ENCODE measurements at regions not wholly inside any gene's neighbourhood (a gene's known extent, or its start where the extent isn't known, plus 50 kb on each side); places are given as distances from the start of the nearest gene placed in this dataset.

DNA sequence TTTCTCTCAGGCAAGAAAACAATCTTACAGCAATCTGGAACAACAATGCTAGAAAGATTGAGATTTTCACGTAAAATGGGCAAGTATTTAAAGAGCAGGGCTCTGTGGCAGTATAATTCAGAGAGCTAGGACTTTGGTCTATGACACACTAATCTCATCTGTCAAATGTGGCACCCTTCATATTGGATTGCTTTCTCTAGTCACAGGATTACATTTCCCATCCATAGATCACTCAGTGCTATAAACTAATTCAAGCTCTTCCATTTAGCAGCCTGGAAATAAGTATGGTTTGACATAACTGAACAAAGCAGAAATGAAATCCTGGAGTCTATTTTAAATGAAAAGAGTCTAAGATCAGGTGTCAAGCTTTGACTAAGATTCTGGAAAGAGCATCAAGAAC is 263.1 kb upstream of the TMPRSS15 start:
- Histone ChIP-seq H3K9me1 (replicated peaks; ENCODE audit: control insufficient read depth, extremely low read depth, insufficient read depth, low read length) (no peaks in the 10 kb centered on the region), H3K36me3 (ENCODE audit: control insufficient read depth in 2 of 2, extremely low read depth in 1 of 2, insufficient read depth in 2 of 2, low read length in 2 of 2) (no peaks in the 10 kb centered on the region), H2AFZ (ENCODE audit: low read depth, low read length) (no peak overlapping the region), H3K4me2 (ENCODE audit: insufficient read depth, low read length) (no peak overlapping the region), H3K4me3 (replicated peaks in 1 of 3; ENCODE audit: insufficient read depth in 1 of 3, low read depth in 1 of 3, low read length in 3 of 3) (no peak overlapping the region), H3K9me3 (replicated peaks; ENCODE audit: control insufficient read depth, insufficient read depth, low read length) (no peaks in the 10 kb centered on the region), H3K9ac (replicated peaks; ENCODE audit: extremely low read depth, insufficient read depth, low read length) (no peak overlapping the region), H3K79me2 (ENCODE audit: control insufficient read depth, insufficient read depth, low read length) (no peaks in the 10 kb centered on the region), H4K20me1 (replicated peaks; ENCODE audit: control insufficient read depth, extremely low read depth, insufficient read depth, low read length) (no peaks in the 10 kb centered on the region), H3K27ac (ENCODE audit: insufficient read depth, low read depth, low read length) (no peak overlapping the region), H3K4me1 (ENCODE audit: control insufficient read depth, extremely low read depth, insufficient read depth, low read length) (no peaks in the 10 kb centered on the region), H3K27me3 (ENCODE audit: control insufficient read depth in 2 of 2, insufficient read depth in 2 of 2, low read length in 2 of 2) (no peaks in the 10 kb centered on the region)
- POLR2A ChIA-PET: no interaction called here
- intact Hi-C loops (cut with micrococcal nuclease): no loop called here
- BruUV-seq (replicated peaks): no TSS peak
- dilution Hi-C loops (cut with MboI; ENCODE audit: extremely low pct_ligation_motif_present, low sequenced_read_pairs): no loop called here
- DNase-seq (ENCODE audit: low read depth, low spot score): no peak
- FAIRE-seq: no peak
- CTCF ChIA-PET: no interaction called here
- no peak for TF ChIP-seq POLR2A (IDR thresholded peaks at IDR 0.05; ENCODE audit: low read depth, low read length)
- no peak for TF ChIP-seq EZH2 (IDR thresholded peaks at IDR 0.05; ENCODE audit: borderline replicate concordance, low read depth, low read length, severe bottlenecking)
- TF ChIP-seq GATA2 (IDR thresholded peaks at IDR 0.05; ENCODE audit: insufficient read depth, insufficient read length, low read depth, low read length): no peak

DNA sequence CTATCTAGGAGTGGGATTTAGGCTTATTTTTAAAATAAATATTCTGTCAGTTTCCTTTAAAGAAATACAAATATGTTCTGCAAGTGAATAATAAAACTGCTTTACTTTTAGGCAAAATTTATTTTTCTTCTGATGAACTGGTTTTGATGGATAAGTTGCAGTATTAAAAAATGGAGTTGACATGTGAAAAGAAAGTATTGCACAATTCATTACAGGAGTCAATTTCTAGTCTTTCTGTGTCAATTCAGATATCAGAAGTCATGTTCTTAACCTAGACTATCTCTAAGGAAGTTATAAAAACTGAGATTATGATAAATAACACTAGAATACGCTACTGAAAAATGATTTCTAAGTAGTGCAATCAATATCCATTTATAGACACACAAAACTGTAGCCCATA is 270.2 kb upstream of the TMPRSS15 start:
- no peak for FAIRE-seq
- no peaks in the 10 kb centered on the region for H3K36me3 ChIP-seq (ENCODE audit: control insufficient read depth in 2 of 2, extremely low read depth in 1 of 2, insufficient read depth in 2 of 2, low read length in 2 of 2)
- H3K4me1 ChIP-seq (ENCODE audit: control insufficient read depth, extremely low read depth, insufficient read depth, low read length): no peaks in the 10 kb centered on the region
- POLR2A ChIA-PET: no interaction called here
- H3K27ac ChIP-seq (ENCODE audit: insufficient read depth, low read depth, low read length): no peak overlapping the region
- no peaks in the 10 kb centered on the region for H3K9me3 ChIP-seq (replicated peaks; ENCODE audit: control insufficient read depth, insufficient read depth, low read length)
- no peak overlapping the region for H3K9ac ChIP-seq (replicated peaks; ENCODE audit: extremely low read depth, insufficient read depth, low read length)
- CTCF ChIA-PET: no interaction called here
- no peak for TF ChIP-seq POLR2A (IDR thresholded peaks at IDR 0.05; ENCODE audit: low read depth, low read length)
- TF ChIP-seq, protein P1, sequence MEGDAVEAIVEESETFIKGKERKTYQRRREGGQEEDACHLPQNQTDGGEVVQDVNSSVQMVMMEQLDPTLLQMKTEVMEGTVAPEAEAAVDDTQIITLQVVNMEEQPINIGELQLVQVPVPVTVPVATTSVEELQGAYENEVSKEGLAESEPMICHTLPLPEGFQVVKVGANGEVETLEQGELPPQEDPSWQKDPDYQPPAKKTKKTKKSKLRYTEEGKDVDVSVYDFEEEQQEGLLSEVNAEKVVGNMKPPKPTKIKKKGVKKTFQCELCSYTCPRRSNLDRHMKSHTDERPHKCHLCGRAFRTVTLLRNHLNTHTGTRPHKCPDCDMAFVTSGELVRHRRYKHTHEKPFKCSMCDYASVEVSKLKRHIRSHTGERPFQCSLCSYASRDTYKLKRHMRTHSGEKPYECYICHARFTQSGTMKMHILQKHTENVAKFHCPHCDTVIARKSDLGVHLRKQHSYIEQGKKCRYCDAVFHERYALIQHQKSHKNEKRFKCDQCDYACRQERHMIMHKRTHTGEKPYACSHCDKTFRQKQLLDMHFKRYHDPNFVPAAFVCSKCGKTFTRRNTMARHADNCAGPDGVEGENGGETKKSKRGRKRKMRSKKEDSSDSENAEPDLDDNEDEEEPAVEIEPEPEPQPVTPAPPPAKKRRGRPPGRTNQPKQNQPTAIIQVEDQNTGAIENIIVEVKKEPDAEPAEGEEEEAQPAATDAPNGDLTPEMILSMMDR (IDR thresholded peaks at IDR 0.05; ENCODE audit: extremely low read depth in 1 of 2, insufficient read depth in 1 of 2, low read depth in 1 of 2, low read length in 2 of 2): no peak
- TF ChIP-seq POLR2AphosphoS5 (IDR thresholded peaks at IDR 0.05; ENCODE audit: insufficient read depth, low read depth, low read length): no peak
- TF ChIP-seq, protein P2, sequence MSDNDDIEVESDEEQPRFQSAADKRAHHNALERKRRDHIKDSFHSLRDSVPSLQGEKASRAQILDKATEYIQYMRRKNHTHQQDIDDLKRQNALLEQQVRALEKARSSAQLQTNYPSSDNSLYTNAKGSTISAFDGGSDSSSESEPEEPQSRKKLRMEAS (IDR thresholded peaks at IDR 0.05; ENCODE audit: insufficient read depth, insufficient read length): no peak
- TF ChIP-seq MYC (IDR thresholded peaks at IDR 0.05; ENCODE audit: low read depth, low read length): no peak
- TF ChIP-seq EZH2 (IDR thresholded peaks at IDR 0.05; ENCODE audit: borderline replicate concordance, low read depth, low read length, severe bottlenecking): no peak
- TF ChIP-seq GATA2 (IDR thresholded peaks at IDR 0.05; ENCODE audit: insufficient read depth, insufficient read length, low read depth, low read length): no peak
- no peak for TF ChIP-seq FOS (IDR thresholded peaks at IDR 0.05; ENCODE audit: borderline replicate concordance, insufficient read depth, low read length)
- no peak for TF ChIP-seq JUN (IDR thresholded peaks at IDR 0.05; ENCODE audit: borderline replicate concordance, insufficient read depth, insufficient read length, low read depth)
- no peaks in the 10 kb centered on the region for H3K9me1 ChIP-seq (replicated peaks; ENCODE audit: control insufficient read depth, extremely low read depth, insufficient read depth, low read length)
- H3K4me3 ChIP-seq (replicated peaks in 1 of 3; ENCODE audit: insufficient read depth in 1 of 3, low read depth in 1 of 3, low read length in 3 of 3): no peak overlapping the region
- no peaks in the 10 kb centered on the region for H3K27me3 ChIP-seq (ENCODE audit: control insufficient read depth in 2 of 2, insufficient read depth in 2 of 2, low read length in 2 of 2)
- DNase-seq (ENCODE audit: low read depth, low spot score): no peak
- H4K20me1 ChIP-seq (replicated peaks; ENCODE audit: control insufficient read depth, extremely low read depth, insufficient read depth, low read length): no peaks in the 10 kb centered on the region
- H3K79me2 ChIP-seq (ENCODE audit: control insufficient read depth, insufficient read depth, low read length): no peaks in the 10 kb centered on the region
- BruUV-seq (replicated peaks): no TSS peak
- no peak overlapping the region for H3K4me2 ChIP-seq (ENCODE audit: insufficient read depth, low read length)
- H2AFZ ChIP-seq (ENCODE audit: low read depth, low read length): no peak overlapping the region
- intact Hi-C loops (cut with micrococcal nuclease) (no loop called here), dilution Hi-C loops (cut with MboI; ENCODE audit: extremely low pct_ligation_motif_present, low sequenced_read_pairs) (no loop called here)

All from endothelial cell of umbilical vein (primary cell).